Activated CD8-positive, alpha-beta T cell treated with anti-CD3 and anti-CD28 coated beads, Interleukin-2, amount 10 ng/mL, durations not matched to agents 7 days and 5 days (primary cell): ENCODE measurements at regions not wholly inside any gene's neighbourhood (a gene's known extent, or its start where the extent isn't known, plus 50 kb on each side); places are given as distances from the start of the nearest gene placed in this dataset.
A peak's percentile ranks its signal among the peaks of the same experiment; 100 is the strongest.

Experiments
- ATAC-seq: fragments of 150-1000 bp; cut with Tn5 transposase; one replicate; pipeline ENCODE4 v1.10.0; 2021; ENCODE audit warnings: moderate library complexity
- CTCF ChIA-PET: fragments of 350-600 bp; sonication (Branson Sonifier 250); formaldehyde crosslinking; loops from one replicate; lab custom pipeline; 2021; ENCODE audit warnings: antibody characterized with exemption; lab: Charles Lee
- POLR2A ChIA-PET: fragments of 350-600 bp; sonication (Branson Sonifier 250); formaldehyde crosslinking; loops from one replicate; lab custom pipeline; 2021; ENCODE audit warnings: antibody characterized with exemption; lab: Charles Lee
- DNase-seq: peaks from one replicate; pipeline ENCODE4 v3.0.0-alpha.2; 2020
- H3K27ac Mint-ChIP-seq: one replicate; pipeline ENCODE4 v1.8.0; 2021; ENCODE audit warnings: mild to moderate bottlenecking, mixed read lengths
- H3K27me3 Mint-ChIP-seq: one replicate; pipeline ENCODE4 v1.8.0; 2021; ENCODE audit warnings: low read depth, mixed read lengths
- H3K36me3 Mint-ChIP-seq: one replicate; pipeline ENCODE4 v1.8.0; 2021; ENCODE audit warnings: low read depth, mixed read lengths
- H3K4me1 Mint-ChIP-seq: one replicate; pipeline ENCODE4 v1.8.0; 2021; ENCODE audit warnings: low read depth, mixed read lengths
- H3K4me3 Mint-ChIP-seq: one replicate; pipeline ENCODE4 v1.8.0; 2021; ENCODE audit warnings: mild to moderate bottlenecking, mixed read lengths
- H3K9me3 Mint-ChIP-seq: one replicate; pipeline ENCODE4 v1.8.0; 2022; ENCODE audit warnings: mixed read lengths; ENCODE audit not compliant: insufficient read depth

DNA sequence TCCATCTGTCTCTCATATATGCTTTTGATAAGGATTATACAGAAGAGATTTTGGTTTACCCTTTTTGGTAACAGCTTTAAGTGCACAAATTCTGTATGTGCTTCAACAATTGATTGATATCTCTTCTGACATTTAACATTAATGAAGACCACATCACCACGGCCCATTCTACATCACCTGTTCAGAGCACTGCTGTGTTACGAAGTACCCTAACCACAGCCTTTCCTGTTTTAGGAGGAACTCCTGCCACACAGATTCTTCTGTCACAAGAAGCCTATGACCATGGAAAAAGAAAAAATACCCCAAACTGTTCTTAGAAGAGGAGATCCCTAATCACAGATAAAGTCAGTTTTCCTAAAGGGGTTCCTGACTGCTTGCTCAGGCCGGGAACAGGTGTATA, 170.1 kb downstream of the NSUN3 start:
- DNase-seq, result no peak
- H3K9me3 Mint-ChIP-seq, result no peaks in the 10 kb centered on the region
- H3K4me1 Mint-ChIP-seq, result peaks cover 2% of the 10 kb centered on the region
- no peak for ATAC-seq
- no peak overlapping the region for H3K4me3 Mint-ChIP-seq
- H3K36me3 Mint-ChIP-seq, result no peaks in the 10 kb centered on the region
- no peak overlapping the region for H3K27ac Mint-ChIP-seq
- ChIA-PET CTCF (interaction anchor here (1.5 kb wide), 1 partner anchor 33 kb away, joined by 4 read pairs; no protein-coding TSS in a partner anchor), POLR2A (no interaction called here)
- H3K27me3 Mint-ChIP-seq, result no peaks in the 10 kb centered on the region

DNA sequence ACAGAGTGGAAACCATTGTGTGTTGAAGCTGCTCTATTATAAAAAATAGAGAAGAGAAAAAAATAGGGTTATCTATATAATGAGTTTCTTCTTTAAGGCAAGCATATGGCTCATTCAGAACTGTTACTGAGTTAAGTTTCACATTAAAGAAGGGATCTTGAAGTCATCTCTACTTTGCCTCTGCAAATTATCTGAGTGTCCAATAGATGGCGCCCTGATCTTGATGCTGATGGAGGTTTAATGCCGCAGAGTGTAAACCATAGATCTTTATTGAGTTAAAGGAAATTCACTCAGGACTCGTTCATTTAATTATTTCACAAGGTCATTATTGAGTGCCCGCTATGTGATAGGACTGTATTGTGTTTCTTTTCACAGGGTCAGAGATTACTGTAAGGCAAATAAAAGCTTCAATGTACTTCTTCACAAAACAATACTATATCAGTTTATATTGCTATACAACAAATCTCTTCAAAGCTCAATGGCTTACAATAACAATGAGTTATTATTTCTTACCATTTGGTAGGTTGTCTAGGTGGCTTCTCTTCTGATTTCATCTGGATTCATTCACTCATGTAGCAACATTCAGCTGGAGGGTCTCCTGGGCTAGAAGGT, 171.4 kb downstream of the NSUN3 start:
- Mint-ChIP-seq H3K27ac (no peak overlapping the region), H3K27me3 (no peaks in the 10 kb centered on the region), H3K9me3 (peaks cover 3% of the 10 kb centered on the region), H3K4me1 (peaks cover 2% of the 10 kb centered on the region), H3K36me3 (no peaks in the 10 kb centered on the region), H3K4me3 (no peak overlapping the region)
- no peak for ATAC-seq
- DNase-seq, result peak; percentile 32
- ChIA-PET CTCF (interaction anchor here (0.6 to 1.8 kb wide), 4 partner anchors 11 to 47 kb away, joined by 3 to 17 read pairs (median 4); no protein-coding TSS in a partner anchor), POLR2A (no interaction called here)

DNA sequence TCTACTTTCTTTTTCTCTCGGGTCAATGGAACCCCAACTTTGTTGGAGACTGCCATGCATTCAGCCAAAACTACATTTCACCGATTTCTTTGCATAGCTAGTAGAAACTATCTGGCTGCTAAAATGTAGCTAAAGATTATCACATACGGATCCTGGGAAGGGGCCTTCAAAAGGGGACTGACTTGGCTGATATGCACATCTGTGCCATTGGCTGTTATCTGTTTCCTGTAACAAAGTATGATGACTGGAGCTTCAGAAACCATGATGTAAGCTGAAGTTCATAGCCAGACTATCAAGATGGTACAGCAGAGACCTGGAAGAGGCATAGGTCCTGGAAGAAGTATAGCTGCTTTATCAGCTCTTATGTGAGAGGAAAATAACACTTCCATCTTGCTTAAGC, 179.1 kb downstream of the NSUN3 start:
- Mint-ChIP-seq H3K4me1 (no peaks in the 10 kb centered on the region), H3K4me3 (no peak overlapping the region), H3K27ac (no peak overlapping the region), H3K27me3 (no peaks in the 10 kb centered on the region), H3K36me3 (no peaks in the 10 kb centered on the region), H3K9me3 (peaks cover 3% of the 10 kb centered on the region)
- ChIA-PET POLR2A (no interaction called here), CTCF (no interaction called here)
- ATAC-seq (no peak), DNase-seq (no peak)

DNA sequence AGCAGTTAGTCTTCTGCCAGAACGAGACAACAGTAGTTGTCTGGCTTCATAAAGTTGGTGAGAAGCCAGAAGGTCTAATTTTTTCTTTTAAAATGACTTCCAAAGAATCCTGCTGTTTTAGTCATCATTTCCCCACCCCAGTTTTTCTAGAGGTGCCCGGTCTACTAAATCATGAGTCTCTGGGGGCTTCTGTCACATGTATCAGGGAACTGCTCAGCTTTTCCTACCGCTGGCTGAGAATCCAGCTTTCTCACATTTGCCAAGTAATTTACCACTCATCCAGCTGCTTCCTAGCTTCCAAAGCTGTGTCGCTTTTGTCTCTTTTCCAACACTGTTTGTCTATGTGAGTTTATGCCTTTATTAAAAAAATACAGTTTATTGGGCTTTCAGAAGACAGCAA, 183.3 kb downstream of the NSUN3 start:
- Mint-ChIP-seq H3K9me3 (no peaks in the 10 kb centered on the region), H3K4me3 (no peak overlapping the region), H3K27ac (no peak overlapping the region), H3K27me3 (no peaks in the 10 kb centered on the region), H3K36me3 (no peaks in the 10 kb centered on the region), H3K4me1 (no peaks in the 10 kb centered on the region)
- no peak for DNase-seq
- POLR2A ChIA-PET, result no interaction called here
- CTCF ChIA-PET, result interaction anchor here (1.1 kb wide), 1 partner anchor 12 kb away, joined by 3 read pairs; no protein-coding TSS in a partner anchor
- ATAC-seq, result no peak

DNA sequence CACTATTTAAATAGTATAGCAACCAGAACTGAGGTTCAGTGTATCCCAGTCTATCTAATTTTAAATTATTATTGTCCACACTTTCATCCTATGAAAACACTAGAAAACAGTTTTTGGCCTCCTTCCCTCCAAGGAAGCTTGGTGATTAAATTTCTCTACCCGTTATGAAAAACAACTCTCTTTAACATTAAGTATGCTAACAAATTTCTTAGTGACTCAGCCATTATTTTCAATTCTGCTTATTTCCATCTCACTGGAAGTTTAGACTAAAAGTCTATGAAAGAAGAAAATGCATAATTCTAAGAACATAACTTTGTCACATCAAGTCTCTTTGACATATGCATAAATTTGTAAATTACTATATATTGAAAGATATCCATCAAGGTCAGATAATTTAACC, 185.2 kb downstream of the NSUN3 start:
- DNase-seq (no peak), ATAC-seq (no peak)
- H3K27ac Mint-ChIP-seq, result no peak overlapping the region
- H3K4me3 Mint-ChIP-seq, result no peak overlapping the region
- H3K4me1 Mint-ChIP-seq, result no peaks in the 10 kb centered on the region
- CTCF ChIA-PET, result interaction anchor here (3.4 kb wide), 1 partner anchor 14 kb away, joined by 17 read pairs; no protein-coding TSS in a partner anchor
- POLR2A ChIA-PET, result no interaction called here
- H3K36me3 Mint-ChIP-seq, result no peaks in the 10 kb centered on the region
- no peaks in the 10 kb centered on the region for H3K9me3 Mint-ChIP-seq
- H3K27me3 Mint-ChIP-seq, result no peaks in the 10 kb centered on the region

DNA sequence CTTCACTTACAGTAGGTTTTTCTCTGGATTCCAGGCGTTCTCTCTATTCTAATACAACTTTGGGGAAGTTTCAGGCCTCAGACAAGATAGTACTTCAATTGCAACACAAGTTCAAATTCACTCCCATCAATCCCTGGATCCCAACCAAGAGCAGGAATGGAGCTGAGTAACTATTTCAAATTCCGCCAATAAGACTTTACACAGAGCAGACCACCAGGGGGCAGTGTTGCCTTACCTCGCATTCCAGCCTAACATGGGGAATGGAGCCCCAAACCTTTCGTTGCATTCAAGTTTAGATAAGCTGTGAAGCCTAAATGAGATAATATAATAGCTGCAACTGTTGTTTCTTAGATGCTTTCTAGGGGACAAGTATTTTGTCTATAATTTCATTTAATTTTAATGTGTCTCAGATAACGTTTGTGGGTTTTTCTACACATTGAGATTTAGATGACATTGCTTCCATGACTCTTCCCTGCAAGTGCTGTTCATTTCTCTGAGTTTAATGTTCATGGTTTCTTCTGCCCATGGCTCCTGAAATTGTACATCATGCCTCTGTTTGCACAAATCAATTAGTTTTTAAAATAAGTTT, 186.7 kb downstream of the NSUN3 start:
- peak; percentile 73 for DNase-seq
- ATAC-seq, result no peak
- no peak overlapping the region for H3K27ac Mint-ChIP-seq
- POLR2A ChIA-PET, result no interaction called here
- H3K9me3 Mint-ChIP-seq, result no peaks in the 10 kb centered on the region
- H3K36me3 Mint-ChIP-seq, result no peaks in the 10 kb centered on the region
- CTCF ChIA-PET, result interaction anchor here (0.9 to 3.4 kb wide), 9 partner anchors 14 to 213 kb away, joined by 3 to 17 read pairs (median 3); no protein-coding TSS in a partner anchor
- no peak overlapping the region for H3K4me3 Mint-ChIP-seq
- no peaks in the 10 kb centered on the region for H3K27me3 Mint-ChIP-seq
- H3K4me1 Mint-ChIP-seq, result no peaks in the 10 kb centered on the region

DNA sequence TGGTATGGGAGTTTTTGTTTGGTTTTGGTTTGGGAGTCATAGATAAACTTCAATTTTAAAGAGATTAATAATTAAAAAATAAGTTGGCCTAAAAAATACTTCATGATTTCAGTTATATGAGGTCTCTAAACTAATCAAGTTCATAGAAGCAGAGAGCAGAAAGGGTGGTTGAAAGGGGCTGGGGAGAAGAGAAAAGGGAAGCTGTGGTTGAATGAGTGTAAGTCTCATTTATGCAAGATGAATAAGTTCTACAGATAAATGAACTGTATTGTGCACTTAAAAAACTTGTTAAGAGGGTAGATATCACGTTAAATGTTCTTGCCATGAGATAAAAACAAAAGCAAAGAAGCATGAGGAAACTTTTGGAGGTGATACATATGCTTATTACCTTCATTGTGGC, 188.7 kb downstream of the NSUN3 start:
- ChIA-PET CTCF (no interaction called here), POLR2A (no interaction called here)
- ATAC-seq (no peak), DNase-seq (no peak)
- Mint-ChIP-seq H3K4me3 (no peak overlapping the region), H3K36me3 (no peaks in the 10 kb centered on the region), H3K27ac (no peak overlapping the region), H3K9me3 (no peaks in the 10 kb centered on the region), H3K4me1 (no peaks in the 10 kb centered on the region), H3K27me3 (no peaks in the 10 kb centered on the region)

DNA sequence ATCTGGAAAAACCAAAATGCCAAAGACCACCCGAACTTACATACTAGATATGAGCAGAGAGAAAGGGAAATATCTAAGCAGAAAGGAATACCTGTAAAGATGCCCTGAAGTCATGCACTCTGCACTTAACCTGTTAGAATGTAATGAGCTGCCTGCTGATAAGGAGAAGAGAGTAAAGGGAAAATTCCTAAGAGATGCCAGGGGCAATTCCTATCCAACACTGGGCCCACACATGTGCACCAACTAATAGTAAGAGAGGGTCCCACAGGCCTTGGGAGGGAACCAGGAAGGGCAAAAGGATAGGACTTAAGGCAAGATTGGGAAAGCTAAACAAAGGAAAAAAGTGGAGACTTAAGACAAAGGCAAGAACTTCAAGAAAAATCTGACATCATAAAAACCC, 189.5 kb downstream of the NSUN3 start:
- POLR2A ChIA-PET, result no interaction called here
- ATAC-seq (no peak), DNase-seq (no peak)
- Mint-ChIP-seq H3K36me3 (no peaks in the 10 kb centered on the region), H3K4me1 (no peaks in the 10 kb centered on the region), H3K27me3 (no peaks in the 10 kb centered on the region), H3K27ac (no peak overlapping the region), H3K9me3 (no peaks in the 10 kb centered on the region), H3K4me3 (no peak overlapping the region)
- CTCF ChIA-PET, result no interaction called here

DNA sequence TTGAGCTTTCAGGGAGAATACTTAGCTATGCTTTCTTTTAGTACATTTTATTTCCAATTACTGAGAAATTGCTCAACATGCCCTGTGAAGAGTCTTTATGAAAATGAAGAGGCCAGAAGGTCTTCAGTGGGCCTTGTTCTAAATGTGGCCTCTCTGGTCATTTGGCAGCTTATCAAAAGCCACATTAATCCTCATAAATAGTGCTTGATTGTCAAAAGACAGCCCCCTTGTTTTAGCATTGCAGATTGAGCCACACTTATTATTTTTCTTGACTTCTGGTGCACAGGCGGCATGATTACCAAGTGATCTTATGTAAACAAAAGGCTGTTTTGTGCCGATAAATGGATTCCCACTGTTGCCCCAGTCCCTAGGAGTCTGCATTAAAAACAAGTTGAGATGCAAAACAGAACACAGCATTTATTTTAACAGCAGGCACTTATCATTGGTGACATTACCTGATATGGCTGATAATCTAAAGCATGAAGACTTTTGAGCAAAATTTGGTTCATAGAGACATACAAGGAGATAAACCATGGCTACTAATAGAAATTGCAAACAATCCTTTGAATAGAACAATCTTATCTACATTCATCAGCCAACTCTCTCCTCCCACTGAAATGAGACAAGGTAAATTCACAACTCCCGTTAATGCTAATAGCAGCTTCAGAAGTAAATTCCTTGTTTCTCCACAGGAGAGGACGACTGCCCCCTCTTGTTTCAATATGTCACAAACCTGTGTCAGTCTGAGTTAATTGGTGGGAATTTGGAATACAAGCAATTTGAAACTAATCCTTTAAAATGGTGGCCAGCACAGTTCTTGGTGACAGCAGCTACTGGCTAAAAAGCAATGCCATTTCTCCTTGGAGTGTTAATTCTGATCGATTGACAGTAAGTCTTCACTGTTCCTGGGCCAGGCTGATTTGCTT, 194.3 kb downstream of the NSUN3 start:
- CTCF ChIA-PET, result interaction anchor here (0.7 kb wide), 1 partner anchor 13 kb away, joined by 3 read pairs; no protein-coding TSS in a partner anchor
- DNase-seq, result no peak
- ATAC-seq, result no peak
- H3K4me1 Mint-ChIP-seq, result no peaks in the 10 kb centered on the region
- no peak overlapping the region for H3K4me3 Mint-ChIP-seq
- H3K27me3 Mint-ChIP-seq, result no peaks in the 10 kb centered on the region
- H3K36me3 Mint-ChIP-seq, result no peaks in the 10 kb centered on the region
- no peak overlapping the region for H3K27ac Mint-ChIP-seq
- POLR2A ChIA-PET, result no interaction called here
- no peaks in the 10 kb centered on the region for H3K9me3 Mint-ChIP-seq

DNA sequence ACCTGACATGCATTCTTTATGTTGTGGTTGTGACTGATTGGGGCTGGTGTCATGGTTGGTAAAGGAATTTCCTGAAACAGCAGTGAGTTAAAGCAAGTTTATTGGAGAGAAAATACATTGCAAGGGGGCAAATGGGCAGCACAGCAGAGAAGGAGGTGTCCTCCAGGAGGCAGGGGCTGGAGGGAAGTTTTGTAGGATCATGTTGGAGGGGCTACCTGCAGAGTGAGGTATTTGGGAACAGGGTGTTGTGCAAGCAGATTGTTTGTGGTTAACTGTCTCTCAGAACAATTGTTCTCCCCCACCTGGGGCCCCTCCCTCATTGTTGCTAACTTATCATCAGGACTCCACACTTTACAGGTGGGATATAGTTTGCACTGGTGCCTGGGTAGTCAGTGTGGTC, 196.0 kb downstream of the NSUN3 start:
- Mint-ChIP-seq H3K4me3 (no peak overlapping the region), H3K27me3 (no peaks in the 10 kb centered on the region), H3K36me3 (no peaks in the 10 kb centered on the region), H3K4me1 (no peaks in the 10 kb centered on the region), H3K9me3 (no peaks in the 10 kb centered on the region), H3K27ac (no peak overlapping the region)
- ChIA-PET POLR2A (no interaction called here), CTCF (no interaction called here)
- ATAC-seq (no peak), DNase-seq (no peak)

DNA sequence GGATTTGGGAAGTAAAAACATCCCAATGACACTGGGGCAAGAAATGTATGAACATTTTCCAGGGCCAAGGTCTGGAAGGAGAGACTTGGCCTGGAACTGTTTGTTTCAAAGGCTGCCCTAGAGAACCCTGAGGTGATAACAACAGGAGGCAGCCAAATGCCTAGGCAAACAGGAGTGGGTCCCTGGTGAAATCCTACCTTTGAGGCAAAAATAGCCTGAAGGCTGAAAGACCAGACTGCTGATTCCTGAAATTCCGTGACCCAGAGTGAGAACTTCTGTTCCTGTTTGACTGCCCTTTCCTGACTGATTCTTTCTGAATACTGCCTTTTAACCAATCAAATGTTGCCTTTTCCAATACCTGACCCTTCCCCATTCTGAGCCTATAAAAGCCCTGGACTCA, 196.4 kb downstream of the NSUN3 start:
- Mint-ChIP-seq H3K4me1 (no peaks in the 10 kb centered on the region), H3K9me3 (no peaks in the 10 kb centered on the region), H3K36me3 (no peaks in the 10 kb centered on the region), H3K27ac (no peak overlapping the region), H3K4me3 (no peak overlapping the region), H3K27me3 (no peaks in the 10 kb centered on the region)
- ATAC-seq (no peak), DNase-seq (no peak)
- CTCF ChIA-PET, result no interaction called here
- POLR2A ChIA-PET, result no interaction called here

DNA sequence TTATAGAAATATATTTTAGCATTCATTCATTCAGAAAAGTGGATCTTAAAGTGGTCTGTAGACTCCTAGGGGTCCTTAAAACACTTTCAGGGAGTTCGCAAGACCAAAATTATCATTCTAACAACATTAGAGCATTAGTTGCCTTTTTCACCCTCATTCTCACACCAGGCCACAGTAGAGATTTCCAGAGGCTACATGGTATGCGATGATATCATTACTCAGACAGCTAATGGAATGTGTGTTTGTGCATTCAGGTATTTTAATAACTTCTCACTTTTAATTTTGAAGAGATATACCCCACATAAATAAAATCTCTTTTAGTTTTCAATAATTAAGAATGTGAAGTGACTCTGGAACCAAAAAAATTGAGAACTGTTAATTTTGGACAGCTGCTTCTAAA, 206.9 kb downstream of the NSUN3 start:
- no peak overlapping the region for H3K27ac Mint-ChIP-seq
- H3K9me3 Mint-ChIP-seq, result no peaks in the 10 kb centered on the region
- no peaks in the 10 kb centered on the region for H3K36me3 Mint-ChIP-seq
- ATAC-seq, result no peak
- no peaks in the 10 kb centered on the region for H3K27me3 Mint-ChIP-seq
- ChIA-PET CTCF (interaction anchor here (1.2 kb wide), 1 partner anchor 20 kb away, joined by 4 read pairs; no protein-coding TSS in a partner anchor), POLR2A (no interaction called here)
- no peaks in the 10 kb centered on the region for H3K4me1 Mint-ChIP-seq
- H3K4me3 Mint-ChIP-seq, result no peak overlapping the region
- no peak for DNase-seq
